ENCODE measurements at regions not wholly inside any gene's neighbourhood (a gene's known extent, or its start where the extent isn't known, plus 50 kb on each side); places are given as distances from the start of the nearest gene placed in this dataset.
"Not testable (repeated sequence)": the region's sequence is repeated elsewhere in the genome, so short reads cannot be mapped to it uniquely, and the experiment has no call there.

- peaks cover 0 to 5% of the 10 kb centered on the region in 2 donors for H3K36me3 Mint-ChIP-seq (ENCODE audit: insufficient read depth in 2 of 2)
- H3K9me3 Mint-ChIP-seq: no peaks in the 10 kb centered on the region
- peaks cover 5% of the 10 kb centered on the region for H3K4me1 Mint-ChIP-seq (ENCODE audit: low read depth)
- H3K27ac Mint-ChIP-seq: no peak overlapping the region
- ATAC-seq (replicated peaks in 1 of 2) (no peak), DNase-seq (no peak)
- no peak overlapping the region for H3K4me3 Mint-ChIP-seq
- peaks cover 14% of the 10 kb centered on the region for H3K27me3 Mint-ChIP-seq (ENCODE audit: low read depth)
Observed at GRCh38 chr1:199832451-199832850, 195.1 kb upstream of the NR5A2 start.

GRCh38 chr1:199834711-199835110 lies 192.8 kb upstream of the NR5A2 start:
- no peak for ATAC-seq (replicated peaks in 1 of 2)

DNA sequence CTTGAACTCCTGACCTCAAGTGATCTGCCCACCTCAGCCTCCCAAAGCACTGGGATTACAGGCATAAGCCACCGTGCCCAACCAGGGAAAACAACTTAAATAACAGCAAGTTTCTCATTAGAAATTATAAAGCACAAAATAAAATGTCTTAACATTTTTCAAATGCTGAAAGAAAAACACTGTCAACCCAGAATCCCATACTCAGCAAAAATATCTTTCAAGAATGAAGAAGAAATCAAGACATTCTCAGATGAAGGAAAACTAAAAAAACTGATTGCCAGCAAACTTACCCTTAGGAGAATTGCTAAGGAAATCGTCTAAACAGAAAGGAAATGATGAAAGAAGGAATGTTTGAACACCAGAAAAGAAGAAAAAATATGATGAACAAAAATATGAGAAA lies 191.1 kb upstream of the NR5A2 start:
- no peak overlapping the region for H3K27ac Mint-ChIP-seq
- peaks cover 5% of the 10 kb centered on the region for H3K4me1 Mint-ChIP-seq (ENCODE audit: low read depth)
- peaks cover 0 to 3% of the 10 kb centered on the region in 2 donors for H3K9me3 Mint-ChIP-seq
- no peak overlapping the region for H3K4me3 Mint-ChIP-seq
- ATAC-seq (replicated peaks in 1 of 2): no peak
- peaks cover 17% of the 10 kb centered on the region for H3K27me3 Mint-ChIP-seq (ENCODE audit: low read depth)
- no peak for DNase-seq
- H3K36me3 Mint-ChIP-seq (ENCODE audit: insufficient read depth in 2 of 2): peaks cover 0 to 5% of the 10 kb centered on the region in 2 donors

More at GRCh38 chr1:199834711-199835110, 192.8 kb upstream of the NR5A2 start:
- peaks cover 0 to 5% of the 10 kb centered on the region in 2 donors for H3K36me3 Mint-ChIP-seq (ENCODE audit: insufficient read depth in 2 of 2)
- no peak for DNase-seq
- H3K9me3 Mint-ChIP-seq: peaks cover 0 to 3% of the 10 kb centered on the region in 2 donors
- H3K27me3 Mint-ChIP-seq (ENCODE audit: low read depth): peaks cover 17% of the 10 kb centered on the region
- H3K4me3 Mint-ChIP-seq: no peak overlapping the region
- peaks cover 5% of the 10 kb centered on the region for H3K4me1 Mint-ChIP-seq (ENCODE audit: low read depth)
- H3K27ac Mint-ChIP-seq: no peak overlapping the region

DNA sequence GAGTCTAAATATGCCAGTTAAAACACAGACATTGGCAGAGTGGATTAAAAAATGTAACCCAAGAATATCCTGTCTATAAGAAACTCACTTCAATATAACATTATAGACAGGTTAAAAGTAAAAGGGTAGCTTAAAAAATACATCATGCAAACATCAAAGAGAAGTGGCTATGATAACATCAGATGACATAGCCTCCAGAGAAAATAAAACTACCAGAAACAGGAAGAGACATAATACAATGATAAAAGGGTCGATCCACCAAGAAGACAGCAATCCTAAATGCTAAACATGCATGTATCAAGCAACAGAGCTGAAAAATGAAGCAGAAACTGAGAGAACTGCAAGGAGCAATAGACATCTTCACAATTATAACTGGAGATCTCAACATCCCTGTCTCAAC lies 190.2 kb upstream of the NR5A2 start:
- peaks cover 0 to 3% of the 10 kb centered on the region in 2 donors for H3K9me3 Mint-ChIP-seq
- no peak overlapping the region for H3K4me3 Mint-ChIP-seq
- H3K36me3 Mint-ChIP-seq (ENCODE audit: insufficient read depth in 2 of 2): peaks cover 0 to 5% of the 10 kb centered on the region in 2 donors
- peaks cover 5% of the 10 kb centered on the region for H3K4me1 Mint-ChIP-seq (ENCODE audit: low read depth)
- no peak for DNase-seq
- H3K27ac Mint-ChIP-seq: no peak overlapping the region
- ATAC-seq (replicated peaks in 1 of 2): no peak
- peaks cover 17% of the 10 kb centered on the region for H3K27me3 Mint-ChIP-seq (ENCODE audit: low read depth)

- not testable (repeated sequence) for H3K36me3 Mint-ChIP-seq (ENCODE audit: insufficient read depth in 2 of 2); H3K9me3 Mint-ChIP-seq; H3K4me1 Mint-ChIP-seq (ENCODE audit: low read depth); ATAC-seq (replicated peaks in 1 of 2); H3K27ac Mint-ChIP-seq; DNase-seq; H3K4me3 Mint-ChIP-seq
- H3K27me3 Mint-ChIP-seq (ENCODE audit: low read depth): peaks cover 11% of the 10 kb centered on the region
Observed at GRCh38 chr1:199839608-199840007, 187.9 kb upstream of the NR5A2 start.

- ATAC-seq (replicated peaks in 1 of 2); H3K27ac Mint-ChIP-seq; H3K36me3 Mint-ChIP-seq (ENCODE audit: insufficient read depth in 2 of 2); H3K4me3 Mint-ChIP-seq; H3K27me3 Mint-ChIP-seq (ENCODE audit: low read depth); DNase-seq; H3K4me1 Mint-ChIP-seq (ENCODE audit: low read depth); H3K9me3 Mint-ChIP-seq: not testable (repeated sequence)
Observed at GRCh38 chr1:199843096-199843495, 184.4 kb upstream of the NR5A2 start.

DNA sequence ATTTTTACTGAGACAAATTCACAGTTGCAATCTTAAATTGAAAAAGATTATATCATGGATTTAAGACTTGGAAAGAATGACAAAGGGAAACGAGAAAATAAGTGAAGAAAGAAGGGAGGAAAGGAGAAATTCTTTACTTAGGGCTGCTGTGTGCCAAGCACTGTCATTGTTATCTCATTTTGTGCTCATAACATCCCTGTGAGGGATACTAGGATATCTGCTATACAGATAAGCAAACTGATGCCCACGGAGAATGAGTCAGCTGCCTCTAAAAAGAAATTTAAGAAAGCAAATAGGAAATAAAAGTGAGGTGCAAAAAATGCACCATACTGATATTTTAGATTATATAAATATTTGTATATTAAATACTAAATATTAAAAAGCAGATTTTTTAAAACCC lies 183.6 kb upstream of the NR5A2 start:
- no peak overlapping the region for H3K27ac Mint-ChIP-seq
- no peaks in the 10 kb centered on the region for H3K27me3 Mint-ChIP-seq (ENCODE audit: low read depth)
- no peaks in the 10 kb centered on the region for H3K4me1 Mint-ChIP-seq (ENCODE audit: low read depth)
- no peak for ATAC-seq (replicated peaks in 1 of 2)
- peaks cover 0 to 2% of the 10 kb centered on the region in 2 donors for H3K9me3 Mint-ChIP-seq
- DNase-seq: no peak
- no peaks in the 10 kb centered on the region for H3K36me3 Mint-ChIP-seq (ENCODE audit: insufficient read depth in 2 of 2)
- H3K4me3 Mint-ChIP-seq: no peak overlapping the region

DNA sequence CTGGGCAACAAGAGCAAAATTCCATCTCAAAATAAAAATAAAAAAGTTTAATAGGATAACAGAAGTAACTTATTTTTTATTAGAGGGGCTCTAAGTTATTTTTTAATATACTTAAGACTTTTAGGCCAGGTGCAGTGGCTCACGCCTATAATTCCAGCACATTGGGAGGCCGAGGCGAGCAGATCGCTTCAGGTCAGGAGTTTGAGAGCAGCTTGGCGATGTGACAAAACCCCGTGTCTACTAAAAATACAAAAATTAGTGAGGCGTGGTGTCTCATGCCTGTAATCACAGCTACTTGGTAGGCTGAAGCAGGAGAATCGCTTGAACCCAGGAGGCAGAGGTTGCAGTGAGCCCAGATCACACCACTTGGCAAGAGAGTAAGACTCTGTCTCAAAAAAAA lies 180.5 kb upstream of the NR5A2 start:
- Mint-ChIP-seq H3K27me3 (ENCODE audit: low read depth) (no peaks in the 10 kb centered on the region), H3K4me3 (no peak overlapping the region), H3K9me3 (peaks cover 0 to 2% of the 10 kb centered on the region in 2 donors), H3K27ac (no peak overlapping the region), H3K36me3 (ENCODE audit: insufficient read depth in 2 of 2) (no peaks in the 10 kb centered on the region), H3K4me1 (ENCODE audit: low read depth) (no peaks in the 10 kb centered on the region)
- ATAC-seq (replicated peaks in 1 of 2) (no peak), DNase-seq (no peak)

- H3K36me3 Mint-ChIP-seq (ENCODE audit: insufficient read depth in 2 of 2): no peaks in the 10 kb centered on the region
- ATAC-seq (replicated peaks in 1 of 2) (no peak), DNase-seq (no peak)
- H3K4me3 Mint-ChIP-seq: no peak overlapping the region
- H3K4me1 Mint-ChIP-seq (ENCODE audit: low read depth): no peaks in the 10 kb centered on the region
- H3K27me3 Mint-ChIP-seq (ENCODE audit: low read depth): peaks cover 9% of the 10 kb centered on the region
- H3K27ac Mint-ChIP-seq: no peak overlapping the region
- no peaks in the 10 kb centered on the region for H3K9me3 Mint-ChIP-seq
Observed at GRCh38 chr1:199851439-199852140, 175.9 kb upstream of the NR5A2 start.

- peaks cover 6% of the 10 kb centered on the region for H3K4me1 Mint-ChIP-seq (ENCODE audit: low read depth)
- DNase-seq (no peak), ATAC-seq (replicated peaks in 1 of 2) (no peak)
- H3K36me3 Mint-ChIP-seq (ENCODE audit: insufficient read depth in 2 of 2): no peaks in the 10 kb centered on the region
- H3K27ac Mint-ChIP-seq: no peak overlapping the region
- H3K9me3 Mint-ChIP-seq: no peaks in the 10 kb centered on the region
- H3K4me3 Mint-ChIP-seq: no peak overlapping the region
- peaks cover 14% of the 10 kb centered on the region for H3K27me3 Mint-ChIP-seq (ENCODE audit: low read depth)
Observed at GRCh38 chr1:199854686-199855321, 172.7 kb upstream of the NR5A2 start.

- peaks cover 14% of the 10 kb centered on the region for H3K27me3 Mint-ChIP-seq (ENCODE audit: low read depth)
- H3K9me3 Mint-ChIP-seq: no peaks in the 10 kb centered on the region
- ATAC-seq (replicated peaks in 1 of 2) (no peak), DNase-seq (no peak)
- H3K36me3 Mint-ChIP-seq (ENCODE audit: insufficient read depth in 2 of 2): no peaks in the 10 kb centered on the region
- no peak overlapping the region for H3K27ac Mint-ChIP-seq
- no peak overlapping the region for H3K4me3 Mint-ChIP-seq
- H3K4me1 Mint-ChIP-seq (ENCODE audit: low read depth): peaks cover 6% of the 10 kb centered on the region
Observed at GRCh38 chr1:199855580-199855979, 171.9 kb upstream of the NR5A2 start.

GRCh38 chr1:199856216-199856780 lies 171.2 kb upstream of the NR5A2 start:
- no peak overlapping the region for H3K27ac Mint-ChIP-seq
- no peaks in the 10 kb centered on the region for H3K9me3 Mint-ChIP-seq
- no peak for DNase-seq
- H3K36me3 Mint-ChIP-seq (ENCODE audit: insufficient read depth in 2 of 2): no peaks in the 10 kb centered on the region
- no peak overlapping the region for H3K4me3 Mint-ChIP-seq
- H3K4me1 Mint-ChIP-seq (ENCODE audit: low read depth): peaks cover 6% of the 10 kb centered on the region
- no peak for ATAC-seq (replicated peaks in 1 of 2)
- H3K27me3 Mint-ChIP-seq (ENCODE audit: low read depth): peaks cover 14% of the 10 kb centered on the region

DNA sequence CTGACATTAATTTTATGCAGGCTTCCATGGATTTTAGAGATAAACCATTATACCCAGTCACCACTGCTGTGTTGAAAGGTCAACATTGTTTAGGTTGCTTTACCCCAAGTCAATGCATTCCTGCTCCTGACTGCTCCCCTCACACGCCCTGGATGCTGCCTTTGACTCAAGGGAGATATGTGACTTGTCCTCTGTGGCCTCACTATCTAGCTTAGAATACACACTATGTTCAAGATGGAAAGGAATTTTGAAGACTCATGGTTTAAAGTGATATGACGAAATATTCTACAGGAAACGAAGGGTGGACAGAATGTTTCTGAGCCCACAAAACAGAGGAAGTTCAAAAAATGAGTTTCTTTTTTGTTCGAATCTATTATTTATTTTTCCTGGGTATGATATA lies 170.4 kb upstream of the NR5A2 start:
- Mint-ChIP-seq H3K27me3 (ENCODE audit: low read depth) (peaks cover 14% of the 10 kb centered on the region), H3K4me1 (ENCODE audit: low read depth) (peaks cover 6% of the 10 kb centered on the region), H3K4me3 (no peak overlapping the region), H3K36me3 (ENCODE audit: insufficient read depth in 2 of 2) (no peaks in the 10 kb centered on the region), H3K9me3 (no peaks in the 10 kb centered on the region), H3K27ac (no peak overlapping the region)
- DNase-seq: no peak
- no peak for ATAC-seq (replicated peaks in 1 of 2)
